CD4-positive, alpha-beta memory T cell (primary cell): ENCODE measurements at regions not wholly inside any gene's neighbourhood (a gene's known extent, or its start where the extent isn't known, plus 50 kb on each side); places are given as distances from the start of the nearest gene placed in this dataset.
"Not testable (repeated sequence)": the region's sequence is repeated elsewhere in the genome, so short reads cannot be mapped to it uniquely, and the experiment has no call there.

Source experiments
- CTCF ChIA-PET: fragments of 350-600 bp; sonication (Branson Sonifier 250); formaldehyde crosslinking; loops from one replicate; lab custom pipeline; 2021; ENCODE audit warnings: inconsistent platforms; ENCODE audit not compliant: partially characterized antibody; lab: Charles Lee
- POLR2A ChIA-PET: fragments of 350-600 bp; sonication (Branson Sonifier 250); formaldehyde crosslinking; loops from one replicate; lab custom pipeline; 2021; ENCODE audit not compliant: partially characterized antibody; lab: Charles Lee
- DNase-seq, 5 donors: peaks; one replicate each; pipeline versions ENCODE4 v3.0.0 to v3.0.0-alpha.2; 2020 to 2022; ENCODE audit warnings: mixed read lengths in 1 of 5
- H3K27ac ChIP-seq: one replicate; pipeline ENCODE4 v1.7.0; 2013; ENCODE audit warnings: low read depth, low read length
- H3K27me3 ChIP-seq: 2 replicates; pipeline ENCODE4 v1.7.0; 2013; ENCODE audit warnings: mild to moderate bottlenecking, low read length, moderate library complexity; ENCODE audit not compliant: insufficient read depth
- H3K36me3 ChIP-seq: 2 replicates; pipeline ENCODE4 v1.7.0; 2013; ENCODE audit warnings: mild to moderate bottlenecking, low read length, moderate library complexity; ENCODE audit not compliant: insufficient read depth
- H3K4me1 ChIP-seq: 2 replicates; pipeline ENCODE4 v1.7.0; 2013; ENCODE audit warnings: mild to moderate bottlenecking, low read length, moderate library complexity; ENCODE audit not compliant: insufficient read depth
- H3K4me3 ChIP-seq, 2 donors: one replicate each; pipeline ENCODE4 v1.7.0; 2013; ENCODE audit warnings: low read length in 2 of 2, mild to moderate bottlenecking in 1 of 2
- H3K9me3 ChIP-seq, 2 donors: one replicate each; pipeline ENCODE4 v1.7.0; 2013; ENCODE audit warnings: low read length in 2 of 2, control low read depth in 1 of 2; ENCODE audit not compliant: control insufficient read depth in 1 of 2
- H3K27ac Mint-ChIP-seq, 7 donors: one replicate each; pipeline ENCODE4 v1.8.0; 2020 to 2021; ENCODE audit warnings: mixed read lengths in 7 of 7, mild to moderate bottlenecking in 6 of 7, inconsistent platforms in 3 of 7, moderate library complexity in 3 of 7
- H3K27me3 Mint-ChIP-seq, 2 donors: one replicate each; pipeline ENCODE4 v1.8.0; 2020 to 2021; ENCODE audit warnings: mixed read lengths in 2 of 2
- H3K36me3 Mint-ChIP-seq, 2 donors: one replicate each; pipeline ENCODE4 v1.8.0; 2020 to 2021; ENCODE audit warnings: mixed read lengths in 2 of 2, inconsistent platforms in 1 of 2, mild to moderate bottlenecking in 1 of 2
- H3K4me1 Mint-ChIP-seq, 4 donors: one replicate each; pipeline ENCODE4 v1.8.0; 2020 to 2021; ENCODE audit warnings: mixed read lengths in 4 of 4, mild to moderate bottlenecking in 1 of 4
- H3K4me3 Mint-ChIP-seq, 8 donors: one replicate each; pipeline ENCODE4 v1.8.0; 2020 to 2021; ENCODE audit warnings: mixed read lengths in 8 of 8, mild to moderate bottlenecking in 7 of 8, moderate library complexity in 6 of 8, inconsistent platforms in 3 of 8
- H3K9me3 Mint-ChIP-seq, 8 donors: one replicate each; pipeline ENCODE4 v1.8.0; 2020 to 2021; ENCODE audit warnings: mixed read lengths in 8 of 8, mild to moderate bottlenecking in 5 of 8, inconsistent platforms in 3 of 8, moderate library complexity in 1 of 8
- intact Hi-C: fragments of 100-400 bp; cut with micrococcal nuclease; formaldehyde crosslinking; loops from one replicate; pipeline ENCODE4 v1.15.1; 2023

- H3K27me3 ChIP-seq, H3K4me3 Mint-ChIP-seq, H3K4me1 ChIP-seq, H3K4me3 ChIP-seq, H3K9me3 ChIP-seq, H3K27ac Mint-ChIP-seq, DNase-seq, H3K36me3 Mint-ChIP-seq, H3K36me3 ChIP-seq, H3K27ac ChIP-seq, H3K27me3 Mint-ChIP-seq, POLR2A ChIA-PET, H3K4me1 Mint-ChIP-seq, CTCF ChIA-PET, intact Hi-C loops: not testable (repeated sequence)
- H3K9me3 Mint-ChIP-seq, result peaks cover 0 to 21% (median 10%) of the 10 kb centered on the region in 8 donors
Observed at GRCh38 chr1:178043940-178044339, 50.0 kb upstream of the RASAL2 start.
